GM12878 (cell line): ENCODE measurements at regions not wholly inside any gene's neighbourhood (a gene's known extent, or its start where the extent isn't known, plus 50 kb on each side); places are given as distances from the start of the nearest gene placed in this dataset.

Experiments used
- ATAC-seq: fragments of 200-7000 bp; cut with Tn5 transposase; 3 replicates; pipeline ENCODE4 v1.9.1; 2020; ENCODE audit warnings: mild to moderate bottlenecking, moderate library complexity
- BruUV-seq: library from RNA; stranded (reverse); fragments of 400-500 nt; replicated peaks from 2 replicates; lab custom pipeline; 2021; lab: Mats Ljungman, UMichigan
- CTCF ChIA-PET: fragments of 300-600 bp; sonication (Branson Sonifier 250); formaldehyde crosslinking; extraction: SDS; loops from one replicate; lab custom pipeline; 2021; ENCODE audit warnings: inconsistent platforms; lab: Yijun Ruan, JAX
- POLR2A ChIA-PET: fragments of 350-600 bp; formaldehyde crosslinking; extraction: SDS; loops from one replicate; lab custom pipeline; 2021; ENCODE audit warnings: inconsistent platforms; lab: Charles Lee
- RAD21 ChIA-PET: fragments of 300-600 bp; sonication (Branson Sonifier 250); formaldehyde crosslinking; loops from one replicate; lab custom pipeline; 2023; ENCODE audit warnings: antibody characterized with exemption; ENCODE audit not compliant: unreplicated experiment; lab: Charles Lee
- SMC1A ChIA-PET: fragments of 300-600 bp; sonication (Branson Sonifier 250); formaldehyde crosslinking; loops from one replicate; lab custom pipeline; 2023; ENCODE audit not compliant: unreplicated experiment, uncharacterized antibody; lab: Charles Lee
- DNase-seq: peaks from one replicate; pipeline ENCODE4 v3.0.0-alpha.2; 2011; ENCODE audit warnings: low read depth, low spot score
- FAIRE-seq: peaks from 3 replicates; lab custom pipeline; 2011; peaks lifted over from hg19 to GRCh38; lab: Jason Lieb, UNC
- H2AFZ ChIP-seq: 2 replicates; pipeline ENCODE4 v1.6.0; 2011; ENCODE audit warnings: low read depth, low read length, control low read depth; ENCODE audit not compliant: control insufficient read depth
- H3K27ac ChIP-seq: 2 replicates; pipeline ENCODE4 v1.5.1; 2011; ENCODE audit warnings: control low read depth; ENCODE audit not compliant: control insufficient read depth, insufficient read depth
- H3K27me3 ChIP-seq, 2 experiments: replicated peaks in 1 of 2; 2 replicates each; pipeline versions ENCODE4 v1.6.0 to v1.6.1; 2011; ENCODE audit warnings: low read length in 1 of 2; ENCODE audit not compliant: control insufficient read depth in 2 of 2, insufficient read depth in 2 of 2
- H3K36me3 ChIP-seq, 2 experiments: 2 replicates each; pipeline ENCODE4 v1.5.1; 2011; ENCODE audit warnings: low read length in 1 of 2; ENCODE audit not compliant: control insufficient read depth in 2 of 2, insufficient read depth in 2 of 2
- H3K4me1 ChIP-seq: 2 replicates; pipeline ENCODE4 v1.6.1; 2011; ENCODE audit warnings: mild to moderate bottlenecking, low read length, moderate library complexity, mixed read lengths; ENCODE audit not compliant: control insufficient read depth, insufficient read depth
- H3K4me2 ChIP-seq: 2 replicates; pipeline ENCODE4 v1.6.0; 2011; ENCODE audit warnings: control low read depth; ENCODE audit not compliant: control insufficient read depth, insufficient read depth
- H3K4me3 ChIP-seq: fragments of 200-600 bp; sonication (generic); 2 replicates; pipeline ENCODE4 v1.5.1; 2016
- H3K79me2 ChIP-seq: 2 replicates; pipeline ENCODE4 v1.6.0; 2011; ENCODE audit warnings: low read length; ENCODE audit not compliant: control insufficient read depth, insufficient read depth
- H3K9ac ChIP-seq: 2 replicates; pipeline ENCODE4 v1.8.0; 2011; ENCODE audit warnings: low read length, control low read depth, mixed read lengths; ENCODE audit not compliant: control insufficient read depth, insufficient read depth
- H3K9me3 ChIP-seq: replicated peaks from 3 replicates; pipeline ENCODE4 v1.5.1; 2011; ENCODE audit warnings: mild to moderate bottlenecking, low read length; ENCODE audit not compliant: control insufficient read depth, insufficient read depth
- H4K20me1 ChIP-seq: 2 replicates; pipeline ENCODE4 v1.6.0; 2011; ENCODE audit not compliant: control insufficient read depth, insufficient read depth
- IKZF1 ChIP-seq: fragments of 450-650 bp; conservative IDR thresholded peaks from 2 replicates; pipeline ENCODE4 v1.6.1; 2017; ENCODE audit warnings: antibody characterized with exemption, mild to moderate bottlenecking
- POLR2AphosphoS2 ChIP-seq: IDR thresholded peaks from 2 replicates; pipeline ENCODE4 v1.6.1; 2011; ENCODE audit warnings: low read depth, mild to moderate bottlenecking, low read length, improper control_type of control experiment, moderate library complexity
- POLR2AphosphoS5 ChIP-seq: IDR thresholded peaks from 2 replicates; pipeline ENCODE4 v1.6.1; 2011; ENCODE audit warnings: mild to moderate bottlenecking, low read length, inconsistent platforms
- WGBS: methylation state at CpG from one replicate; pipeline ENCODE4 v1.1.6; 2016; ENCODE audit warnings: low lambda C conversion rate; ENCODE audit not compliant: insufficient replicate concordance, insufficient coverage; ENCODE audit errors: missing lambda C conversion rate; 5-methylcytosine and 5-hydroxymethylcytosine counted together
- in situ Hi-C: fragments of 300-500 bp; cut with MboI; formaldehyde crosslinking; loops from 9 replicates; pipeline ENCODE4 v1.14.3; 2018; ENCODE audit warnings: mixed read lengths
- intact Hi-C: fragments of 100-400 bp; cut with micrococcal nuclease; formaldehyde crosslinking; loops from one replicate; pipeline ENCODE4 v1.14.2; 2022; ENCODE audit not compliant: unreplicated experiment

- no peak for TF ChIP-seq POLR2AphosphoS2
Observed at GRCh38 chr9:1248743-1249142, 198.6 kb downstream of the DMRT2 start (continued).

DNA sequence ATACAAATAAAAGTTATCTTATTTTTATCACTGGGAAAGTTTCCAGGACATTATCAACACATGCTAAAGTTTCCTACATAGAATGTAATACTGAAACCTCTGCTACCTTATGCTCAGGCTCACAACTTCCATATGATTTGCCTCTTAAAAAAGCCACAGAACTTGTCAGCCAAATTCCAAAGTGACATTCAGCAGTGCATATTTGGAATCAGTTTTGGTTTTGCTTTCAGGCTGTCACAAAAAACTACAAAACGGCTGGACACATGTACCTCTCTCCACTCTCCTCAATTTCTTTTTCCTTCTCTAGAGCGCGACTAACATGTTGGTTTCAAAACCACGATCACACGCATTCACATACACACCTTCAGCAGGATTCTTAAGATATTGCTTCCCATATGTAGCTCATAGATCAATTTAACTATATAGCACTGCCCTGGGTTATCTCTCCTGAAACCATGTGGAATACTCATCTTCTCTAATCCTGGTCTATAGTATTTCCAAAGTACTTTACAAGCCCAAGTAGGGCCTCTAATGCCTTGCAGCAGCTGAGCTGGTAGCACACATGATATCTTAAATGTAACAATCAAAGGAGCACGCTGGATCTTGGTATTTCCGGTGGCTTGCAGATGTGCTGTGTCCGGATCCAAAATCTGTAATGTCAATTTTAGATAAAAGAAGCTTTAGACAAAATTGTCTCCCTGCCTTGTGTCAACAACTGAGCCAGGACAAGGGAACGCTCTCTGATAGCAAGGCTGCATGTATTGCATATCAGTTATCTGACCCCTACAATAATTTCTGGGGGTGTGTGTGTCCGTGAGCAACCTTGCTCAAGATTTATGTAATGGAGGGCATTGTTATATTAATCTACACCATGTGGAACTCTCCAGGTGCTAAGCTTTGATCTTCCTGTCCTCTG, 203.2 kb downstream of the DMRT2 start:
- Histone ChIP-seq H3K79me2 (no peaks in the 10 kb centered on the region), H3K4me3 (no peak overlapping the region), H3K27ac (no peak overlapping the region), H3K4me2 (no peak overlapping the region), H3K36me3 (no peaks in the 10 kb centered on the region), H3K9ac (no peak overlapping the region), H3K4me1 (no peaks in the 10 kb centered on the region), H3K27me3 (no peaks in the 10 kb centered on the region; a peak in 2 of 4 replicates), H2AFZ (no peak overlapping the region), H3K9me3 (no peaks in the 10 kb centered on the region)
- ChIA-PET POLR2A (no interaction called here), CTCF (interaction anchor here (0.7 to 1.3 kb wide), 4 partner anchors 9 to 205 kb away, joined by 3 read pairs; no protein-coding TSS in a partner anchor), SMC1A (interaction anchor here (0.8 to 1.5 kb wide), 6 partner anchors 10 to 40 kb away, joined by 3 to 5 read pairs (median 3); no protein-coding TSS in a partner anchor)
- no peak for FAIRE-seq
- intact Hi-C loops (no loop called here), in situ Hi-C loops (no loop called here)
- 37% methylated on average over 10 of the region's 10 CpGs for WGBS
- ATAC-seq, result no peak
- BruUV-seq, result no TSS peak
- no peak for DNase-seq
- TF ChIP-seq POLR2AphosphoS5 (no peak), IKZF1 (0 out of 2 replicates have a peak, but pooled peaks have one; percentile 23)
- TF ChIP-seq, all 136 proteins: peak for 1
- H4K20me1 ChIP-seq, result no peaks in the 10 kb centered on the region
- RAD21 ChIA-PET, result interaction anchor here (1.3 kb wide), 1 partner anchor 11 kb away, joined by 3 read pairs; no protein-coding TSS in a partner anchor
